ENCODE measurements at regions not wholly inside any gene's neighbourhood (a gene's known extent, or its start where the extent isn't known, plus 50 kb on each side); places are given as distances from the start of the nearest gene placed in this dataset.

- no peak for DNase-seq
Measured at GRCh38 chr4:186889876-186890643, 166.4 kb upstream of the FAT1 start.

DNA sequence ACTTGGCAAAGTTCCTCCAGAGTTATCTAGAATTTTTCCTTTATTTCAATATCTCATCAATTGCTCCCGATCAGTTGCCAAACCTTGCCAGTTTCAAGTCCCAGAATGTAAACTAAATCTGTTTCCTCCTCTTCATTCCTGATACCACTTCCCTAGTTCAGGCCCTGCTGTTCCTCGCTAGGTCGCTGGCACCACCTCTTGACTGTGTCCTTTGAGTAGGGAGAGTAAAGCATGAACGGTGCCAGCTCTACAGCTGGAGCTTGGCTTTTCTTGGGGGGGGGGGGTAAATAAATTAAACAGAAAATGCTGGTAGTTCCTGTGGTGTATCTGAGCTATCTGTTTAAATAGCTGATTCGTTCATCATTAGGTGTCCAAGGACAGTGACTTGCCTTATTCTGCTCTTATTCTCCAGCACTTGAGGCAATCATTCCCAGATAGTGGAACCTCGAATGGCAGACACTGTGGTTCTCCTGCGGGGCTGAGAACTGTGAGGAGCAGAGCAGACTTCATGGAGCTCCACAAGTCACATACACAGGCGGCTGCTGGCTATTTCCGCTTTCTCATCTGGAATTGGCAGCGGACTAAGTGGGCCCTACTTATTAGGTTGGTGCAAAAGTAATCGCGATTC is 168.3 kb upstream of the FAT1 start:
- DNase-seq = no peak

GRCh38 chr4:186898367-186898766 is 174.7 kb upstream of the FAT1 start:
- DNase-seq = no peak

GRCh38 chr4:186900232-186900900 is 176.7 kb upstream of the FAT1 start:
- DNase-seq = no peak

GRCh38 chr4:186900984-186901383 is 177.3 kb upstream of the FAT1 start:
- no peak for DNase-seq

GRCh38 chr4:186901850-186902249 is 178.2 kb upstream of the FAT1 start:
- DNase-seq = no peak

DNA sequence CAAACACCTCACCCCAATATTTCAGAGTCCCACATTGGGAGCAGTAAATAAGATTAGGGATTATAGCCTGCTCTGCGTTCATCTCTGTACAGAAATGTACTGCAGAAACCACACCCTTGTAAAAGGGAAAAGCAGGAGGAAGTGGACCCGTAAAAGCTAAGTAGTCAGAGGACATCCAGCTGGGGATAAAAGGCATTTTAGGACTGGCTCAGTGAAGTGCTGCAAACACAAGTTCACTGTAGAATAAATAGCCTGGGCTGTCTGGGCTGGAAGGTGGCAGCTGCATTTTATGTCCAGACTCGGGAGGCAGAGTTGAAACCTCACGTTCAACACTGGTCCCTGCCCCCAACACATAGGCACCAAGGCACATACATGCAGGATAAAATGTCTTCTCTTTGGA is 178.7 kb upstream of the FAT1 start:
- DNase-seq = no peak

- DNase-seq = no peak
Measured at GRCh38 chr4:186904101-186904500, 180.4 kb upstream of the FAT1 start.

DNA sequence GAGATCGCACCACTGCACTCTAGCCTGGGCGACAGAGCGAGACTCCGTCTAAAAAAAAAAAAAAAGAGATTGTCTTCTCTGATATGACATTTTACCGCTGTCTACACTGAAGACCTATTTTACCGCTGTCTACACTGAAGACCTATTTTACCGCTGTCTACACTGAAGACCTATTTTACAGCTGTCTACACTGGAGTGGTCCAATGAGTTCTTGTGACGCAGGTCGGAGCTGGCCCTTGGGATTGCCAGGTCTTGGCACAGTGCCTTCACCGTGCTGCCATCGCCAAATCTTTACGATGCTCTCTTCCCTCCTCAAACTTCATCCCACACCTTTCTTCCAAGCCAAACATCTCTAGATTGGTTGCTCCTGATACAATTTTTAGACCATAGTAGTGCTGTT is 183.1 kb upstream of the FAT1 start:
- no peak for DNase-seq

DNA sequence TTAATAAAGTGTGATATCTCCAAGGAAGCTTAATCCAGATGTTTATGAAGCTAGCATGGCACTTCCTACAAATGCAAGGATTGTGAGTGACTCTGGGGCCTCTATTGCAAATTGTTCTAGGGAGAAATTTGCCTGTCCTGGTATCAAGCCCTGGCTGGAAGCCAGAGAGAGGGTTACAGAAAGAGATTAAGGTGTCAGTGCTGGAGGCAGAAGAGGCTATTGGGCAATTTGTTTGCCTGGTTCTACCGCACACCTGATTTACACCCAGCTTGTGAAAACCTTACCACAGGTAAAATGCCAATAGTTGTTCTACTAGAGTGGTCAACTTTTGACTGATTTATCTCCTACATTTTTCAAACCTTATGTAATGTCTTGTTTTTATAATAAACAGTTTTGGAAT is 186.7 kb upstream of the FAT1 start:
- no peak for DNase-seq

DNA sequence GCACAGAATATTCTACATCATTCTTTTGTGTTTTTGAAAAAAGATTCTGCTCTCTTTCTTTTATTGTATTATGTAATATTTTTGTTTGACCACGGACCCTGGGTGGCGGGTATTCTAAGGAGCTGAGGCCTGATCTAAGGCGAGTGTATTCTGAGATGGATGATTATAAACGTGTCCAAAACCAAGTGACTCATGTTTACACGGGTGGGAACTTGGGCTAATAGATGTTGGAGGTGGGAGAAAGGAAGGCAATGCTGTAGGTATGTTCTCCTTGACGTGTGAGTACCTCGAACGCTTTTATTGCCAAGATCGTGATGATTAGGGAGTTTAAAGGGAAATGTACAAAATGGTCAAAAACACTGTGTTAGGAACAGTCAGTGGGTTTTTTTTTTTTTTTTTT is 188.9 kb upstream of the FAT1 start:
- no peak for DNase-seq

DNA sequence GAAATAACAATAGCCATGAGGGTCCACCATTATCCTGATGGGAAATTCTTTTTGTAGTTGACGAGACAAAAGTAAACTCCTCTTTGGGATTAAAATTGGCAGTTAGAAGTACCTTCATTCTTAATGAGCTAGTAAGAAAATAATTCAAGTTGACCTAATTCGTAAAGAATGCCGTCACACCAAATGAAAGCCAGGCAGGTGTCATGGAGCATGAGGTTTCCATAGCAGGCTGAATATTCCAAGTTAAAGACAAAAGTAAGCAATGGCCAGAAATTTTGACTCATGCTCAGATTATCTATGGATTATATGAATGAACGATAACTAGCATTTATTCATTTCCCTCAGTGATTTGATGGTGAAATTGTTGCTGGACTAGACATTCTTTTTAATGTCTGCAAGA is 192.2 kb upstream of the FAT1 start:
- no peak for DNase-seq

DNA sequence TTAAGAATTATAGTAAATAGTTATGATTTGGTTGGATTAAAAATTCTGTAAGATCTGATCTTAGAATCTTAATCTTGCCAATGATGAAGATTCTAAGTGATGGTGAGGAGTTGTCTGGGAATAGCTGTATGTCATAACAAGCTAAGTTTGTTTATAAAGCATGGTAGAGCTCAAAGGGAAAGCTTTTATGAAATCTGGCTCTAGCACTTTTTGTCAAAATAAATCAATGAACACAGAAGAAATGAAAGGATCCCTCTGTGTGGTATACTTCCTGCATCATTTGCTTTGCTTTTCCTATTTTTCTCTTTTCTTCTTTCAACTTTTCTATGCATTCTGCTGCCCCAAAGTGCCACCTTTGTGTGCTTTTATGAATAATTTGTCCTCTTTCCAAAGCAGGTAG is 193.5 kb upstream of the FAT1 start:
- no peak for DNase-seq

DNA sequence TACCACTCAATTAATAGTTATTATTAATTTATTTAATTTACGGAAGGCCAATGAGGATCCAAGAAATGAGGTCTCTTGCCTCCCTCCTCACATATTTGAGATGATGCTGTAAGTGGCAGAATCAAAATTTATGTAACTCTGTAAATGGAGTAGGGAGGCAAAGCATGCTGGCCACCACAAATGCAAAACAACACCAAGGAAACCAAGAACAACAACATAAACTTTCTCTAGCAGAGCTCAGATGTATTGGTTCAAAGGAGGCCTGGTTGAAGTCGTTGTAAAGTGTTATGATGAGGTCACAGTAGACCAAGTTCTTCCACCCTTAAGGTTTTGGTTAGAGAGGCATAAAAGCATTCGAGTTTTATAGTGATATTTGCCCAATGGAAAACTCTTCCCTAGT is 194.8 kb upstream of the FAT1 start:
- no peak for DNase-seq

GRCh38 chr4:186919340-186919739 is 195.7 kb upstream of the FAT1 start:
- no peak for DNase-seq

DNA sequence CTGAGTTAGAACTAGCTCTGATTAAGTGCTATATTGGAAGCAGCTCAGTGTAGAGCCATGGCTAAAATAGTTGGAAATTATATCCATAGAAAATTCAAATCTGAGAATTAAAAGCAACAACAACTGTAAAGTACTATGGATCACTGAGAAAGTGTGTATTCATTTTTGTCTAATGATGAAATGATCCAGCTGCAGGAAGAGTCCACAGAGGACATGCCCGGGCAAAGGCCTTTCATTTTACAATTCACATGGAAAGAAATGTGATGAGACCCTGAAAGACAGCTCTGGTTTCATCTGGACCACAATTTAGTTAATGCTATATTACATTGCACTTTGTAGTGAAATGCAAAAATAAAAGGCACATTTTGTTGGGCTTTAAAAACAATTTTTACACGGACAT is 196.8 kb upstream of the FAT1 start:
- no peak for DNase-seq

GRCh38 chr4:186920992-186921391 is 197.3 kb upstream of the FAT1 start:
- DNase-seq = no peak

DNA sequence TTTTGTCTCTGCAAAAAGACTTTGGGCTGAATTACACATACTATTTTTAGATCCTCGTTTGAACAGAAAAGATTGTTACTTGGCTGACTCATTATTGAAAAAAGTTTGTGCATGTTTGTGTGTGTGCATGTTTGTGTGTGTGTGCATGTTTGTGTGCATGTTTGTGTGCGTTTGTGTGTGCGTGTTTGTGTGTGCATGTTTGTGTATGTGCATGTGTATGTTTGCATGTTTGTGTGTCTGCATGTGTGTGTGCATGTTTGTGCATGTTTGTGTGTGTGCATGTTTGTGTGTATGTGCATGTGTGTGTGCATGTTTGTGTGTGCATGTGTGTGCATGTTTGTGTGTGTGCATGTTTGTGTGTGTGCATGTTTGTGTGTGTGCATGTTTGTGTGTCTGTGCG is 201.1 kb upstream of the FAT1 start:
- no peak for DNase-seq

DNA sequence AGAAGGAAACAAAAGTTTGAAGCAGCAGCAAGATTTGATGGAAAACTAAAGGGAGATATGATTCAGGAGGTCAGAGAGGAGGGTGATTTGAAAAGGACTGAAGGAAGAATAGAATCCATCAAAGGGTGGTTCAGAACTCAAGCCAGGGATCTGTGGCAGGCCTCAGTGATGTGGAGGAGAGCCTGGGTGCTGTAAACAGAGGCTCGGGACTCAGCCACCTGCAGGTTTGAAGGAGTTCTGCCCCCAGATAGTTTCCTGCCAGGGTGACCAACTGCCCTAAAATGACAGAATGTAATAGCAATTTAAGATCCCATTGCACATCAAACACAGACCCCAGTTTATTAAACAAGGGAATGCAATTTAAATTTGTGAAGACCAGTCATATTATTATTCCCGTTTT is 204.0 kb upstream of the FAT1 start:
- no peak for DNase-seq

DNA sequence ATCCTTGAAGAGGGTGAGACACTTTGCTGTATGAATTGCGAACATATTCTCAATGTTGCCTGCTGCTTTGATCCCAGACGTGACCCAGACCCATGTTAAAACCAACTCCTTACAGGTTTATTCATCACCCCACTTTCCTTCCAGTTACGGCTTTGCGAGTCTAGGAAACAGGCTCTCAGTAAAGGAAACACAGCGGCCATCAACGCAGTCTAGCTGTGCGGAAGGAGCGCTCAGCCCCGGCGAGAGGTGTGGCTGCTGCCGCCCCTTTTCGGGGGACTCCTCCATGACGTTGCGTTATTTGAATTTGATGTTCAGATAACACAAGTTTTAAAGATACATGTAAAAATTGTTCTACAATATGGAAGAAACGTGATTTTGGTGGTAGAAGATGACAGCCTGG is 206.4 kb upstream of the FAT1 start:
- no peak for DNase-seq

DNA sequence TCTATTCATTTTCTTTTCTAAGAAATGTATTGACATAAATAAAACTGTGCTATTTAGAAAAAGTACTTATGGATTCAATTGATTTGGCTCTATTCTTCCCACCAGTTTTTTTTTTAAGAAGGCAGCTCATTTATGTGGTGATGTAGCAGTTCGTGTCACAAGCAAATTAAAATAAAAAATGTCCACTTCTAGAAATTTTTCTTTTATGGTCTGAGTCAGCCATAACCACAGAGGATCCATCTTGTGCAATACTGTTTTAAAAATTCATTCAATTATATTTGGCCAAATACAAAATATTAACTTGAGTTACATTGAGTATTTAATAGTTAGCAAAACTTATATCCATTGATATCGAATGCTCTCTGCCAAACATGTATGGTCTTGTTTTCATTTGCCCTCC is 207.9 kb upstream of the FAT1 start:
- no peak for DNase-seq

DNA sequence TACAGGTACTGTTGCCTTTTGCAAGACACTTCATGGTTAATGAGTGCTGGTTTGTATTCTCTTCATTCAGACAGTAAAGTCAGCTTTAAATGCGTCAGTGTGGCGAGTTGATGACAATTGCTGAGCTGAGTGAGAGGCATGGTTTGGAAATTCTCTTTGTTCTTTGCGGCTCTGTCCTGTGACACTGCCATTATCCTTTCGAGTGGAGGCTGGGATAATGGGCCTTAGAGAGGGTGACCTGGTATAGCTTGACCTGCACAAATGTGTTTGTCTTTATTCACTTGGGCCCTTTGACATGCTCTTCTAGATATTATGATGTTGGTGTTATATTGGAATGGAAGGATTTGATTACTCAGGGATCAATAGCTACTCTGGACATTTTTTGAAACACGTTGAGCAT is 208.5 kb upstream of the FAT1 start:
- no peak for DNase-seq

- DNase-seq = peak; percentile 27
Measured at GRCh38 chr4:186932631-186933187, 209.1 kb upstream of the FAT1 start.

- no peak for DNase-seq
Measured at GRCh38 chr4:186934244-186934643, 210.6 kb upstream of the FAT1 start.
